ENCODE measurements at regions not wholly inside any gene's neighbourhood (a gene's known extent, or its start where the extent isn't known, plus 50 kb on each side); places are given as distances from the start of the nearest gene placed in this dataset.

- no peak for TF ChIP-seq CTCF (conservative IDR thresholded peaks at IDR 0.05; ENCODE audit: low read length)
- TF ChIP-seq EZH2phosphoT487 (IDR thresholded peaks at IDR 0.05; ENCODE audit: borderline replicate concordance) = no peak
Measured at GRCh38 chr10:37448161-37448560, 322.8 kb downstream of the ANKRD30A start.

All from Loucy (cell line).